Peyer's patch (tissue), 4 donors: ENCODE measurements at regions not wholly inside any gene's neighbourhood (a gene's known extent, or its start where the extent isn't known, plus 50 kb on each side); places are given as distances from the start of the nearest gene placed in this dataset.

ENCODE experiments used
- CTCF ChIP-seq, 6 experiments: fragments of 450-650 bp in 4 of 6; fragments of 200-600 bp in 2 of 6; sonication (generic) in 1 of 6; IDR thresholded peaks; one replicate each; pipeline ENCODE4 v1.5.1; 2017 to 2019; ENCODE audit warnings: antibody characterized with exemption in 6 of 6, mild to moderate bottlenecking in 3 of 6, moderate library complexity in 1 of 6
- POLR2A ChIP-seq, 2 donors: fragments of 450-650 bp; IDR thresholded peaks; one replicate each; pipeline ENCODE4 v1.5.1; 2017; ENCODE audit warnings: antibody characterized with exemption in 2 of 2, mild to moderate bottlenecking in 2 of 2, moderate library complexity in 2 of 2

GRCh38 chrX:42070866-42071265 lies 147.5 kb upstream of the CASK start:
- TF ChIP-seq CTCF (IDR thresholded peaks at IDR 0.05) (no peak), POLR2A (IDR thresholded peaks at IDR 0.05) (no peak)
